Neural crest cell (in vitro differentiated cells): ENCODE measurements at regions not wholly inside any gene's neighbourhood (a gene's known extent, or its start where the extent isn't known, plus 50 kb on each side); places are given as distances from the start of the nearest gene placed in this dataset.

Experiments
- DNase-seq: peaks from one replicate; pipeline ENCODE4 v3.0.0; 2021; ENCODE audit warnings: low read depth, mixed read lengths, low spot score
- H3K27ac Mint-ChIP-seq: one replicate; pipeline ENCODE4 v1.8.0; 2021; ENCODE audit warnings: mild to moderate bottlenecking, mixed read lengths; ENCODE audit not compliant: unreplicated experiment
- H3K27me3 Mint-ChIP-seq: 2 replicates; pipeline ENCODE4 v1.8.0; 2021; ENCODE audit warnings: low read depth, mild to moderate bottlenecking, mixed read lengths
- H3K36me3 Mint-ChIP-seq: 2 replicates; pipeline ENCODE4 v1.8.0; 2021; ENCODE audit warnings: low read depth, mild to moderate bottlenecking, mixed read lengths
- H3K4me1 Mint-ChIP-seq: 2 replicates; pipeline ENCODE4 v1.8.0; 2021; ENCODE audit warnings: mixed read lengths
- H3K4me3 Mint-ChIP-seq: one replicate; pipeline ENCODE4 v1.8.0; 2021; ENCODE audit warnings: mild to moderate bottlenecking, mixed read lengths
- H3K9me3 Mint-ChIP-seq: 2 replicates; pipeline ENCODE4 v1.8.0; 2021; ENCODE audit warnings: mixed read lengths
- TF ChIP-seq, protein P1 (sequence below): fragments of 200-600 bp; sonication (generic); conservative IDR thresholded peaks from 2 replicates; pipeline ENCODE4 v1.5.0; 2021; ENCODE audit warnings: antibody characterized with exemption, mild to moderate bottlenecking

DNA sequence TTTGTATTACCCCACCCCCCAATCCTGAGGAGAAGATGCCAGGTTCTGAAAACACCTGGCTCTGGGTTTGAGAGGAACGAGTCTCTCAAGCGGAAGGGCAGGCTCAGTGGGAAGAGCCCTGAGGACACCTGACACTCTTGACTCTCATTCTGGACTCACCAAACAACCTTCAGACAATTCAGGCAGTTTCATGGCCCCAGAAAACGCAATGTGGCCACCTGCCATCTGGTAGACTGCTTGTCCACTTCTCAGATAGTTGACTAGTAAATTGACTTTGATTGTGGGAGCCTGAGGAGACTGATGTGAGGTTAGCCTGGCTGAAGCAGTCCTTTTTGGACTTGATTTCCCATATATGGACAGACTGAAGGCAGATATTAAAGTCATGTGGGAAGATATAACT is 117.5 kb upstream of the FSTL4 start:
- Mint-ChIP-seq H3K4me3 (no peak overlapping the region), H3K27me3 (no peaks in the 10 kb centered on the region), H3K36me3 (peaks cover 3% of the 10 kb centered on the region), H3K27ac (no peak overlapping the region), H3K4me1 (no peaks in the 10 kb centered on the region), H3K9me3 (peaks cover 9% of the 10 kb centered on the region)
- DNase-seq = no peak
- TF ChIP-seq, protein P1, sequence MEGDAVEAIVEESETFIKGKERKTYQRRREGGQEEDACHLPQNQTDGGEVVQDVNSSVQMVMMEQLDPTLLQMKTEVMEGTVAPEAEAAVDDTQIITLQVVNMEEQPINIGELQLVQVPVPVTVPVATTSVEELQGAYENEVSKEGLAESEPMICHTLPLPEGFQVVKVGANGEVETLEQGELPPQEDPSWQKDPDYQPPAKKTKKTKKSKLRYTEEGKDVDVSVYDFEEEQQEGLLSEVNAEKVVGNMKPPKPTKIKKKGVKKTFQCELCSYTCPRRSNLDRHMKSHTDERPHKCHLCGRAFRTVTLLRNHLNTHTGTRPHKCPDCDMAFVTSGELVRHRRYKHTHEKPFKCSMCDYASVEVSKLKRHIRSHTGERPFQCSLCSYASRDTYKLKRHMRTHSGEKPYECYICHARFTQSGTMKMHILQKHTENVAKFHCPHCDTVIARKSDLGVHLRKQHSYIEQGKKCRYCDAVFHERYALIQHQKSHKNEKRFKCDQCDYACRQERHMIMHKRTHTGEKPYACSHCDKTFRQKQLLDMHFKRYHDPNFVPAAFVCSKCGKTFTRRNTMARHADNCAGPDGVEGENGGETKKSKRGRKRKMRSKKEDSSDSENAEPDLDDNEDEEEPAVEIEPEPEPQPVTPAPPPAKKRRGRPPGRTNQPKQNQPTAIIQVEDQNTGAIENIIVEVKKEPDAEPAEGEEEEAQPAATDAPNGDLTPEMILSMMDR = no peak

- Mint-ChIP-seq H3K36me3 (peaks cover 3% of the 10 kb centered on the region), H3K27ac (no peak overlapping the region), H3K27me3 (no peaks in the 10 kb centered on the region), H3K4me1 (no peaks in the 10 kb centered on the region), H3K4me3 (no peak overlapping the region), H3K9me3 (peaks cover 4% of the 10 kb centered on the region)
- DNase-seq = no peak
- TF ChIP-seq, protein P1 = no peak
Measured at GRCh38 chr5:133728475-133728874, 116.1 kb upstream of the FSTL4 start.

DNA sequence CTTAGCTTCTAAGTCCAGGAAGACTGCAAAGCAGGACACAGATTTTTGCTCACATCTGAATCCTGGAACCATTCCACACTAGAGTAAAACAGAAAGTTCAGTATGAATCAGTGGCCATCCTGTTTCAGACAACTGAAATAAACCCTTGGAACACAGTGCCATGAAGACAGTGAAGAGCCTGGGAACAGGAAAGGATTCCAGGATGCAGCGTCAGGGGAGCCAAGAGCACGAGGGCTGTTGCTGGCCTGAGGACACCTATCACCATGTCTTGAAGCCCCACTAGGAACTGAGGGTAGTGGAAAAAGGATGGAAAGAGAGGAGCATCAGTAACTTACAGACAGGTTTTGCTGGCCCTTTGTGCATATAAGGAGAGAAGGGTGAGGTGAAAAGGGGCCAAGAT is 115.3 kb upstream of the FSTL4 start:
- Mint-ChIP-seq H3K4me1 (no peaks in the 10 kb centered on the region), H3K36me3 (peaks cover 3% of the 10 kb centered on the region), H3K27me3 (no peaks in the 10 kb centered on the region), H3K9me3 (peaks cover 5% of the 10 kb centered on the region), H3K4me3 (no peak overlapping the region), H3K27ac (no peak overlapping the region)
- DNase-seq = no peak
- TF ChIP-seq, protein P1 = no peak

DNA sequence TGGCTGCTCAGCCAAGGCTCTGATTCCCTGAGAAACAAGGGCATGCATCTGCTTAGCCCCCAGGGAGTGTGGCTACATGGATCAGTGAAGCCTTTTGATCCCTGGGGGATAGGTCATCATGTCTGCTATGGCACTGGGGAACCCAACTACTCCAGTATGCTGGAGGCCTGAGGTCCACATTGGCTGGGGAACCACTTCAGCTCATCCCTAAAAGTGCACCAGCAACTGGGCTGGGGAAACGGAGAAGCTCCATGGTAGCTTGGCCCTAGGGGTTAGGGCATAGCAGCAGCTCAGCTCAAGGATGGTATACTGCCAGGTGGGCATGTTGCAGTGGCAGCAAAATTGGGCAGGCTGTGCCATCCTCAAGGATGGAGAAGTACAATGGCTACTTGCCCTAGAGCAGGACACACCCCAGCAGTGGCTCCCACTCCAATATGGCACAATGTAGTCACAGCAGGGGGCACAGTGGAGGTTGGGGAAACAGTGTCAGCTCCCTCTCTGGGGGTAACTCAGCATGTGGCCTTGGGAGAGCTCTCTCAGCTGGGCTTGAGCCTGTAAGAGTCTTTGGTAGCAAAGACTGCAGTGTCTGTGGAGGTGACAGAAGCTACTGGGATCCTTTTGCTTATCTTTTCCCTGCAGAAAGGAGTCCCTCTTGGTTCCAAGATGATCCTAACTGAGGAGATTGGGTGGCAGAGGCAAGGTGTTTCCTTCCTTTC is 111.5 kb upstream of the FSTL4 start:
- TF ChIP-seq, protein P1 = no peak
- Mint-ChIP-seq H3K27ac (no peak overlapping the region), H3K4me1 (no peaks in the 10 kb centered on the region), H3K9me3 (peaks cover 18% of the 10 kb centered on the region), H3K36me3 (peaks cover 4% of the 10 kb centered on the region), H3K27me3 (no peaks in the 10 kb centered on the region), H3K4me3 (no peak overlapping the region)
- no peak for DNase-seq

DNA sequence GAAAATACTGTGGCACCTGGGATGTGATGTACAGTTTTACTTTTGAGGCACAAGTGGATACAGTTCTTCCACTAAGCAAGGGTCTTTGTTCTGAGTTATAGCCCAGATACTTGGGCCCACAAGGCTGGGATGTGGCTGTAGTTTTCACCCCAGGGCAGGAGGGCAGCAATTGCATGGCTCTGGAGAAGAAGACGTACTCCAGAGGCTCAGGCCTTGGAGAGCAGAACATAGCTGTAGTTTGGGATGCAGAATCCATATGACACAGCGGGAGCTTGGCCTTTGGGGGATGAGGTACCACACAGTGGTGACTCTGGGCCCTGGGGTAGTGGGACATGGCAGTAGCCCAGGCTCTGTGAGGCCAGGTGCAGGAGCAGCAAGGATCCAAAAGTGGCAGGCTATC is 110.8 kb upstream of the FSTL4 start:
- Mint-ChIP-seq H3K4me1 (no peaks in the 10 kb centered on the region), H3K9me3 (peaks cover 18% of the 10 kb centered on the region), H3K27ac (no peak overlapping the region), H3K4me3 (no peak overlapping the region), H3K27me3 (no peaks in the 10 kb centered on the region), H3K36me3 (peaks cover 4% of the 10 kb centered on the region)
- DNase-seq = no peak
- TF ChIP-seq, protein P1 = no peak
